Ishikawa (cell line): ENCODE measurements at regions not wholly inside any gene's neighbourhood (a gene's known extent, or its start where the extent isn't known, plus 50 kb on each side); places are given as distances from the start of the nearest gene placed in this dataset.

Source experiments
- CEBPB ChIP-seq: IDR thresholded peaks from 2 replicates; pipeline ENCODE4 v1.6.1; 2012
- EP300 ChIP-seq: IDR thresholded peaks from 2 replicates; pipeline ENCODE4 v1.6.1; 2012; ENCODE audit warnings: borderline replicate concordance
- REST ChIP-seq: IDR thresholded peaks from 2 replicates; pipeline ENCODE4 v1.6.1; 2012; ENCODE audit warnings: low read depth, mild to moderate bottlenecking
- TAF1 ChIP-seq: IDR thresholded peaks from 2 replicates; pipeline ENCODE4 v1.6.1; 2012; ENCODE audit warnings: low read depth, mild to moderate bottlenecking
- USF1 ChIP-seq: IDR thresholded peaks from 2 replicates; pipeline ENCODE4 v1.6.1; 2012
- YY1 ChIP-seq: IDR thresholded peaks from 2 replicates; pipeline ENCODE4 v1.6.1; 2012; ENCODE audit warnings: low read depth

- TF ChIP-seq EP300 (no peak), TAF1 (no peak), YY1 (no peak), CEBPB (no peak), REST (no peak), USF1 (no peak)
Measured at GRCh38 chr13:33353646-33354045, 68.1 kb upstream of the STARD13 start.
